ENCODE measurements at regions not wholly inside any gene's neighbourhood (a gene's known extent, or its start where the extent isn't known, plus 50 kb on each side); places are given as distances from the start of the nearest gene placed in this dataset.

DNA sequence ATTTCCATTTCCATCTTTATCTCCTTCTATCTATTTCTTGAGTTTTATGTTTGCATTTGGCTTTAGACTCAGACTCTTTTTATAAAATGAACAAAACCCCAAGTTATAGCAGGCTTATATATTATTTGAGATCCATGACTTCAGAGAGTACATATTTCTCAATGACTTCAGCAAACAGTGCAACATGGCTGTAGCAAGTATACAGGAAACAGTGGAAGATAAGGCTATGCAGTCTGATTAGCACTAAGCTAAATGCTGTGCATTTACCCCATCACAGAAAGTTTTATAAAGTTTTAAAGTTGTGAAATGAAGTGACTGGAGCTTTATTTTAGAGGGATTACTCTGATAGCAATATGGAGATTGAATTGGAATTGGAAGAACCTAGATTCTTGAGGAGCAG is 463.5 kb upstream of the TGFBR2 start:
- Histone ChIP-seq H3K9me3 (no peaks in the 10 kb centered on the region), H3K4me1 (peaks cover 3% of the 10 kb centered on the region; the same call in 1 of the 2 replicates), H3K27me3 (no peaks in the 10 kb centered on the region), H3K36me3 (no peaks in the 10 kb centered on the region), H3K4me3 (ENCODE audit: low read depth, low read length) (no peak overlapping the region)
- TF ChIP-seq, protein P1, sequence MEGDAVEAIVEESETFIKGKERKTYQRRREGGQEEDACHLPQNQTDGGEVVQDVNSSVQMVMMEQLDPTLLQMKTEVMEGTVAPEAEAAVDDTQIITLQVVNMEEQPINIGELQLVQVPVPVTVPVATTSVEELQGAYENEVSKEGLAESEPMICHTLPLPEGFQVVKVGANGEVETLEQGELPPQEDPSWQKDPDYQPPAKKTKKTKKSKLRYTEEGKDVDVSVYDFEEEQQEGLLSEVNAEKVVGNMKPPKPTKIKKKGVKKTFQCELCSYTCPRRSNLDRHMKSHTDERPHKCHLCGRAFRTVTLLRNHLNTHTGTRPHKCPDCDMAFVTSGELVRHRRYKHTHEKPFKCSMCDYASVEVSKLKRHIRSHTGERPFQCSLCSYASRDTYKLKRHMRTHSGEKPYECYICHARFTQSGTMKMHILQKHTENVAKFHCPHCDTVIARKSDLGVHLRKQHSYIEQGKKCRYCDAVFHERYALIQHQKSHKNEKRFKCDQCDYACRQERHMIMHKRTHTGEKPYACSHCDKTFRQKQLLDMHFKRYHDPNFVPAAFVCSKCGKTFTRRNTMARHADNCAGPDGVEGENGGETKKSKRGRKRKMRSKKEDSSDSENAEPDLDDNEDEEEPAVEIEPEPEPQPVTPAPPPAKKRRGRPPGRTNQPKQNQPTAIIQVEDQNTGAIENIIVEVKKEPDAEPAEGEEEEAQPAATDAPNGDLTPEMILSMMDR (IDR thresholded peaks at IDR 0.05; ENCODE audit: low read depth, low read length) = no peak
- DNase-seq = no peak

- Histone ChIP-seq H3K4me3 (ENCODE audit: low read depth, low read length) (no peak overlapping the region), H3K4me1 (peaks cover 3% of the 10 kb centered on the region; the same call in 1 of the 2 replicates), H3K9me3 (no peaks in the 10 kb centered on the region), H3K27me3 (no peaks in the 10 kb centered on the region), H3K36me3 (no peaks in the 10 kb centered on the region)
- DNase-seq = peak; percentile 64
- TF ChIP-seq, protein P1 (IDR thresholded peaks at IDR 0.05; ENCODE audit: low read depth, low read length) = no peak
Observed at GRCh38 chr3:30145281-30145680, 461.1 kb upstream of the TGFBR2 start.

DNA sequence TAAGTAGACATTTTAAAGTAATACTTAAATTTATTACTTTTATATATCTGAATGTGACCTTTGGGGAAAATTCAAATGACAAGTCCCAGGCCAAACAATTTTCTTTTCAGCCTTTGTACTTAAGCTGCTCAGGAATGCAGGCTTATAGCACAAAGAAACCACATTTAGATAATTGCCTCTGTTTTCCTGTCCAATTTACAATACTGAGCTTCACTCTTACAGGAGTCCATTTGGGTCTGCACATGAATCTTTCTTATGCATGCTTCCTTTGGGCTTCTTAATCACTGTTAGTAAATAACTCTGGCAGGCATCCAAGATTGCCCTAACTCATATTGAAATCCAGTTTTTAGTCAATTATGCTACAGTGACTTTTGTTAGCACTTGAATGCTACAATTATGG is 459.4 kb upstream of the TGFBR2 start:
- TF ChIP-seq, protein P1 (IDR thresholded peaks at IDR 0.05; ENCODE audit: low read depth, low read length) = no peak
- no peaks in the 10 kb centered on the region for H3K9me3 ChIP-seq
- H3K36me3 ChIP-seq = no peaks in the 10 kb centered on the region
- no peaks in the 10 kb centered on the region; the same call in none of the 2 replicates for H3K4me1 ChIP-seq
- H3K4me3 ChIP-seq (ENCODE audit: low read depth, low read length) = no peak overlapping the region
- H3K27me3 ChIP-seq = no peaks in the 10 kb centered on the region
- no peak for DNase-seq

DNA sequence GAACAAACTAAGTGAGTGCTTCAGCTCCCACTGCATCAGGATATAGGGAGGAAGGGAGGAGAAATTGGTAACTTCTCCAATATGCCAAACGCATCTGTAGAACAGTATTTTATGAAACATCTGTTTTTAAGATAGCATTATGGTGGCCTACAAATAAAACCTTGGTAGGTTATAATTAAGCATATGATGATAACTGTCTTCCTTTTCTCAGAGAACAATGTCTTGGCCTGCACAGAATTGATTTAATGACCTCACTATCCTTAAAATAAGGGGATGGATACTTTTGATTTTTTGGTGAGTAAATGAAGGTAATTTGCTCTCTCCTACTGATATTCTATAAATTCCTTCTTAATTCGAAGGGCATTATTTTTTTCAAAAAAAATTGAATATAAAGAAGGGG is 451.5 kb upstream of the TGFBR2 start:
- TF ChIP-seq, protein P1 (IDR thresholded peaks at IDR 0.05; ENCODE audit: low read depth, low read length) = no peak
- no peak overlapping the region for H3K4me3 ChIP-seq (ENCODE audit: low read depth, low read length)
- no peaks in the 10 kb centered on the region for H3K9me3 ChIP-seq
- H3K4me1 ChIP-seq = no peaks in the 10 kb centered on the region; the same call in 1 of the 2 replicates
- H3K27me3 ChIP-seq = no peaks in the 10 kb centered on the region
- no peak for DNase-seq
- no peaks in the 10 kb centered on the region for H3K36me3 ChIP-seq

GRCh38 chr3:30155755-30156154 is 450.6 kb upstream of the TGFBR2 start:
- DNase-seq = no peak
- no peaks in the 10 kb centered on the region for H3K36me3 ChIP-seq
- no peaks in the 10 kb centered on the region for H3K9me3 ChIP-seq
- no peaks in the 10 kb centered on the region; the same call in 1 of the 2 replicates for H3K4me1 ChIP-seq
- no peak overlapping the region for H3K4me3 ChIP-seq (ENCODE audit: low read depth, low read length)
- no peaks in the 10 kb centered on the region for H3K27me3 ChIP-seq
- TF ChIP-seq, protein P1 (IDR thresholded peaks at IDR 0.05; ENCODE audit: low read depth, low read length) = no peak

DNA sequence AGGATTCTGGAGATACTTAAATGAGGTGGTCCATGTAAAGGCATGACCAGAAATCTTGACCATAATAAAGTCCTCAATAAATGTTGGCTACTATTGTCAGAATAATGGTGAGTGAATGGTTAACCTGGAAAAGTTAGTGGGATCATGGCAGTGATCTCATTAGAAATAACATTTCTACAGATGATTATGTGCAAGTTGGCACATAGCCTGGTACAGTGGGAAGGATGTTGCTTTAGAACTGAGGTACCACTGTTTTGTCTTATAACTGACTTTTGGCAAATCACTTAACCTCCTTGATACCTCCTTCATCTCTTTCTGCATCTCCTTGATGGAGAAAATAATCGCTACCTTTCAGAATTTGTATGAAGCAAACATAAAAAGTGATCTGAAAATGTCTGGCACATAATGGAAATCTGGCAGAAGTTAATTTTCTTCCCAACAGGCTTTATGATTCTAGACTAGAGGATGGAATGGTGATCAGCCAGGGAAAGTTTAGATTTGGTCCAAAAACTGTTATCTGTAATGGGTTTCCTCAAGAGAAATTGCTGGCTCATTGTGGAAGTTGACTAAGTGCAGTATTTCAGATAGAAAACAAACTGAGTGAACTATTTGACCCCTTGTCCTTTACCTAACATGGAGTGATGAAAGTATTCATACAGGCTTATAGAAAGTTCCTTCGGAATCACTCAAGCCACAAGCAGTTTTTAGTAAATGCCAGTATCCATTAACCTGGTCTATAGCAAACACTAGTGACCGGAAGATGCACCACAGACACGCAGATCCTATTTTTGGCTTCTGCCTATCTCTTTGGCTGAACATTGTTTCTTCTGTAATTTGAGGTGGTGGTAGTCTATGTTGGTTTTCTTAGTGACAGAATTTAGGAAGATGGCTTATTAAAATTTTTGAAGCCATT is 449.6 kb upstream of the TGFBR2 start:
- no peak overlapping the region for H3K4me3 ChIP-seq (ENCODE audit: low read depth, low read length)
- H3K27me3 ChIP-seq = no peaks in the 10 kb centered on the region
- TF ChIP-seq, protein P1 (IDR thresholded peaks at IDR 0.05; ENCODE audit: low read depth, low read length) = no peak
- H3K4me1 ChIP-seq = no peaks in the 10 kb centered on the region
- no peaks in the 10 kb centered on the region for H3K9me3 ChIP-seq
- DNase-seq = no peak
- H3K36me3 ChIP-seq = no peaks in the 10 kb centered on the region
